Hematopoietic multipotent progenitor cell treated with erythropoietin and hydrocortisone succinate and interleukin-3 and kit ligand, for 8 days (in vitro differentiated cells): ENCODE measurements at regions not wholly inside any gene's neighbourhood (a gene's known extent, or its start where the extent isn't known, plus 50 kb on each side); places are given as distances from the start of the nearest gene placed in this dataset.

ENCODE experiments used
- DNase-seq: peaks from one replicate; pipeline ENCODE4 v3.0.0-alpha.2; 2015

DNA sequence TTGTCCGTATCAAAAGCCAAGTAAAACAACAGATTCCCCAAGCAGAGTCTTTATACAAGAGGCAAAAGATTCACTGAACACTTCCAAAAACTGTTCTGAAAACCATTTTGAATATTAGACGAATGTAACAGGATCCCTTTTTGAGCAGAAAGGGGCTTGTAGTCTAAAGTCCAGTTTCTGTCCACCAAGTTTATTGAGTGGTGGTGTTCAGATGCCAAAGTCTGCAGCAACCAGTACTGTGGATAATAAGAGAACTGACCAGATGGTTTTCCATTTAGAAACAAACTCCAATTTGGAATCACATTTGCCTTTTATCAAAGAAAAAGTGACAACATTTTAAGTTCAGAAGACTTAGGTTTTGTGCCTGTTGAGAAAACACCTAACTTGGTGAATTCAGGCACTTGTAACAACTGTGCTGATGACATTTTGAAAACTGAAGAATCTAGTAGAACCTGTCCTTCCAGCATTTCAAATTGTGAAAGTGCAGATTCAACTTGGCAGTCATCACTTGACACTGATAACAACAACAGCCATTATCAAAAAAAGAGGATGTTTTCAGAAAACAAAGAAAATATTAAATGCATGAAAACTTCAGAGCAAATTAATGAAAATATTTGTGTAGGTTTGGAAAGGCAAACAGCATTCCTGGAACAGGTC lies 217.1 kb downstream of the CSNK2A3 start:
- no peak for DNase-seq

DNA sequence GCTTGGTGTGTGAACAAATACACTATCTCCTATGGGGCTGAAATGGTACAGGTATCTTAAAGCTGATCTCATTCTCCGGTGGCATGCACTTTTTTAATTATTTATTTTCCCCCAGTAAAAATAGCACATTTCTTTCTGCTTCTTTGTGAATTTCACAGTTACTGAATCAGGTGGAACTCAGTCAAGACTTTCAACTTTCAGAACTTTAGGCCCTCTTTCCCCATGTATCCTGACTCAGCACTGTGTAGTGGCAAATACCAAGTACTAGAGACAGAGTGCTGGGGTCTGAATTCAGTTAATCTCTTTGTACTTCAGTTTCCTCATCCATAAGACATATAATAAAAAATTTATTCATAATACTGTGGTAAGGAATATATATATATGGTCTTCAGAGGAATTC lies 223.9 kb downstream of the CSNK2A3 start:
- no peak for DNase-seq

DNA sequence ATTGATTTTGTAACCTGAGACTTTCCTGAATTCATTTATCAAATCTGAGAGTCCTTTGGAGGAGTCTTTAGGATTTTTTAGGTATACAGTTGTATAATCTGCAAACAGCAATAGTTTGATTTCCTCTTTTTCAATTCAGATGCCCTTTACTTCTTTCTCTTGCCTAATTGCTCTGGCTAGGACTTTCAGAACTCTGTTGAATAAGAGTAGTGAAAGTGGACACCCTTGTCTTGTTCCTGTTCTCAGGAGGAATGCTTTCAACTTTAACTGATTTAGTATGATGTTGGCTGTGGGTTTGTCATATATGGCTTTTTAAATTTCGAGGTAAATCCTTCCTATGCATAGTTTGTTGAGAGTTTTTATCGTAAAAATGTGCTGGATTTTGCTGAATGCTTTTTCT lies 227.4 kb downstream of the CSNK2A3 start:
- no peak for DNase-seq

DNA sequence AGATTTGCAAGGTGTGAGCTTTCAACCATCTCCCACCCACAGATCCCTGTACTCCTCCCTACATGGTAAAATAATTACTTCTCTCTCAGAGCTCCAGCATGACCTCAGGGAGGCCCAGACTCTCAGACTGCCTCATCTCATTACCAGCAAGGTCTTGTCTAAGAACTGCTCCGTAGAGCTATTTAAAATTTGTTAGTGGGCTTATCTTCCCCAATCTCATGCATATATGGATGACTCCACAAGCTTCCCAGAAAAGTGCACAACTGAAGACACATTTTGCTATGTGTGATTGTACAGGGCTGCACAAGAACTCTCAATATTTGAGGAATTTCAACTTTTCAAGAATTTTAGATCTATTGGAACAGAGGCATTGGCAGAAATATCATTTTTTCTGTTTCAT lies 230.3 kb downstream of the CSNK2A3 start:
- no peak for DNase-seq

DNA sequence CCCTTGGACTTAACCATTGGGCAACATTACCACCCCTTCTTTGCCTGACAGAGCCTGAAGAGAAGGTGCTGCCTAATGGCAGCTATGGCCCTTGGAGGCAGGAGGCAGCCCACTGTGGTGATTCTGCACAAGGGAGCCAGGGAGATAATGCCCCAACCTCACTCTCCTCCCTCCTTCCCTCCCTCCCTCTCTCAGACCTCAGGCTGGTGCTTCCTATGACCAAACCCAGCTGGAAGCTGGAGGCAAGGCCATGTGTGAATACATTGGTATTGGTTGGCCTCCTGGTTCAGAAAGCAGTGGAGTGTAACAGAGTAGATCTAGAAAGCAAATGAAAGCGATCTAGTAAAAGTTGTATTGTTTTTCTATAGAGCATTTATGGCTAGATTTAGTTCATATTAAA lies 233.1 kb downstream of the CSNK2A3 start:
- no peak for DNase-seq

DNA sequence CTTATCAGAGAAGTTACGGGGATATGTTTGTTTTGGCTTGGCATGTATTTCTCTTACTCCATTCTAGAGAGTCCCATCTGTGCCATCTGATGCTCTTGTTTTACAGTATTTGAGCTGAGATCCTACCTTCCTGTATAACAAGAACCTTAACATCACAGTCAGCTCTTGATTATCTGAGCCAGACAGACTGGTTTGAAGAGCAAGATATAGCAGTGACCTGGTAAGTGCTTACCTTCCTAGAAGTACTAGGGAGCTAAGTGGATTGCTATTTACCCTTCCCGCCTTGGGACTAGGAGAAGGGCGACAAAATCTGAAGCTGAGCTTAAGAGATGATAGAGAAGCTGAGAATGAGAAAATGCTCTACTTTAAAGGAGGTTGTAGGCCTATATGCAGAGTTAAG lies 235.3 kb downstream of the CSNK2A3 start:
- no peak for DNase-seq

DNA sequence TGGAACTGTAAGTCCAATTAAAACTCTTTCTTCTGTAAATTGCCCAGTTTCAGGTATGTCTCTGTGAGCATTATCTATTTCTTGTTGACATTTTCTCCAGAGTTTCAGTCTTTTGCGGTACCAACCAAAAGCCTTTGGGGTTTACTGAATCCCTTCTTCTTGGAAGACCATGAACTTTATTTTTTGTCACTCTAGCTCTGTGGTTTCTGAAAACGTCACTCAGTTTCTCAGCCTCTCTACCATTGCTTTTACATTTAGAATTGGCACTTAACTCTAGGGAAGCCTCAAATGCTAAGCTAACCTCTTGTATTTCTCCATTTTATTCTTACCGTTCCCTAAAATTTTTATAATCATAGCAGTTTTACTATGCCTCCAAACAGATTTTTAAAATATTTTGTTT lies 237.6 kb downstream of the CSNK2A3 start:
- DNase-seq = no peak

DNA sequence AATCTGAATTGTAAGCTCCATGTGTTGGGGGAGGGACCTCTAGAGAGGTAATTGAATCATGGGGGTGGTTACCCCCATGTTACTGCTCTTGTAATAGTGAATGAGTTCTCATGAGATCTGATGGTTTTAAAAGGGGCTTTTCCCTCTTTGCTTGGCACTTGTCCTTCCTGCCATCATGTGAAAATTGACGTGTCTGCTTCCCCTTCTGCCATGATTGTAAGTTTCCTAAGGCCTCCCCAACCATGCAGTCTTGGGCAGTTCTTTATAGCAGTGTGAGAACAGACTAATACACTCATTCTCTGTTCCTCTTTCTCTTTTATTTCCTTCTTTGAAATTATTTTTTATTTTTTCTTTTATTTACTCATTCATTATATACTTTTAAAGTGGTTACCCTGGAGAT lies 239.4 kb downstream of the CSNK2A3 start:
- no peak for DNase-seq

DNA sequence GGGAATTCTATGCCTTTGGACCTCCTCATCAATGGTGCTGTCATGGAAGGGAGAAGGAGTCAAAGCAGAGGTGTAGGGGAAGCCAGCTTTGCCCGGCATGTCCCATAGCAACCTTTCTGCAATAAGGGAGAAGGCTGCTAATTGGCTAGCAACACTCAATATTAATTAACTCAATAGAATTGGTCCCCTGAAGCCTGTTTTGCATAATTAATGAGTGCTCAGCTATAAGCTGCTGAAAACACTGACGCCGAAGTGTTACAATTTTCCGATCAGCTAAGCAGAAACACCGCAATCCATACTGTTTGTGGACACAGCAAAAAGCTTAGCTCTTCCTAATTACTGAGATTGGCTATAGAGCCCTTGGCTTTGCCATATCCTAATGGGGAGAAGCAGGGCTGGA lies 245.0 kb downstream of the CSNK2A3 start:
- DNase-seq = no peak

DNA sequence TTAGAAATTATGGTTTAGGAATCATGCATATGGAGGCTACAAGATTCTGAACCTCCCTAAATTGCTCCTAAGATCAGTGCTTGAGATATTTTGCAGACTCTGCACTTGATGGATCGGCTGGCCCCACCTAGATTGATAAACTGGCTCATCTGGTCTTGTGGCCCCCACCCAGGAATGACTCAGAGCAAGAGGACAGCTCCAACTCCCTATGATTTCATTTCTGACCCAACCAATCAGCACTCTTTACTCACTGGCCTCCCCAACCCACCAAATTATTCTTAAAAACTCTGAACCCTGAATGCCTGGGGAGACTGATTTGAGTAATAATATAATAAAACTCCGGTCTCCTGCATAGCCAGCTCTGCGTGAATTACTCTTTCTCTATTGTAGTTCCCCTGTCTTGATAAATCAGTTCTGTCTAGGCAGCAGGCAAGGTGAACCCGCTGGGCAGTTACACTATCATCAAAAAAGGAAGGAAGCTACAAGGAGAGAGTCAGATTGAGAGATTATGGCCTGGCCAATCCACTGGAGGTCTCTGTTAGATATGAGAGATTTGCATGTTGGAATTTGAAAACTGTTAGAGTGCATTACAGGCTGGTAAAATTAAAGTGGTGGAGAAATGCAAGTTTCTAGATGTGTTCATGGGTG lies 245.8 kb downstream of the CSNK2A3 start:
- DNase-seq = no peak

DNA sequence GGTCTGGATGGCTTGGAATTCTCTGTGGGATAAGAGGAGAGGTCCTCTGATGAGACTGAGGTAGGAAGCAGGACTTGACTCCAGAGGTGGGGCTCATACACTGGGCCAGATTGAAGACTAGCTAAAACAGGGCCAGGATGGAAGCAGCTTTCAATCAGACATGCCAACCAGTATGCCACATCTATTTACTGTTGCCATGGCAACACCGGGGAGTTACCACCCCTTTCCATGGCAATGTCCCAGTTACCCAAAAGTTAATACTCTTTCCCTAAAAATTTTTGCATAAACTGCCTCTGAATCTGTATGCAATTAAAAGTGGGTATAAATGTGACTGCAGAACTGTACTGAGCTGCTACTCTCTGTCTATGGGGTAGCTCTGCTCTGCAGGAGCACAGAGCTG lies 247.5 kb upstream of the ZBED5 start:
- DNase-seq = no peak

DNA sequence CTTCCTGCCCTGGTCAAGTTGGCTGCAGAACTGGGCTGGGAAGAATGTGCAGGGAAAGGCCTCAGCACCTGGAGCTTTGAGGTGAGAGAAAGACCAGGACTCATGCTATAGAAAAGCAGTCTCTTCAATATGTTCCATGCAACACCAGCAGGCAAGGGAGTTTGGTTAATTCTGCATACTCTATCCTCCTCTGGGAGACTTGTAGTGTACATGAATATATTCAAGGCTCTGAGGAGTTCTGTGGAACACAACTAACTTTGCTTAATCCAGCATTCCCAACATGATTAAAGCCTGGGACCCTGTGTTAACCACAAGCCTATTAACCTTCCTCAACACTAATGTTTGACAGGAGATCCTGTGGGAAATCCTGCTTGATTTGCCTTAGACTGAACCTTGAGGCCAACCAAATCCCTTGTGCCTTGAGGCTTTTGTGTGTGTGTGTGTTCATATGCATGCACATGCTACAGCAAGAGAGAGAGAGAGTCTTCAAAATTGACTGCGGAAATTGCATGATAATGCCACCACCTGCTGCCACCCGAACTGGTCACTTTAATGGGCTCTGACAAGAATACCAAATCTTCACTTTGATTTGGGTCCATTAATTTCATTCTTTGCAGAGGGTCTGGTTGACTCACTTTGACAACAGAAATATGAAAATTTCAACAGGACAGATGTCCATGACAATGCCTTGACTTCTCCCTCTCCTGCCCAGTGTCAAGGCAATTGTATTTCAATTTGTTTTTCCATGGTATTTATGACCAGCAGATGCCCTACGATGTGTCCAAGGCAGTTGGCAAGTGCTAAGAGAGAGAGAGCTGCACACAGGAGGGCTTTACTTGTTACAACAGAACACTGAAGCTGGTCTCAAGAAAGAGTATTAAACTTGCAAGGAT lies 238.2 kb upstream of the ZBED5 start:
- DNase-seq = no peak

DNA sequence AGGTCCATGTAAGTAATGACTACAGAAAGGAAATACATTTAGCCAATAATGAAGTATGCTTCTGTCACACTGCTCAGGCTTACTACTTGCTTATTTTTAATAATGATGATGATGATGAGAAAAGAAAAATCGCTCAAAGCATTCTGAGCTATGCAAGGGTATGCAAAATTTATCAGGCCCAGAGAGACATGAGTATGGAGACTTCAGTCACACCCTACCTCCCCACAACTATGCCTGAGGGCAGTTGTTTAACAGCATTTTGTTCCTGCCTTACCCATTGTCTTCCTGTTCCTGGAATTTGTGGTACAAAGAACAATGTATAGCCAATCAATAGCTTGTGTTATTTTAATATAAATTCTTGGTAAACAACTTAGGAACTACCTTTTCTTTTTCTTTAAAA lies 232.6 kb upstream of the ZBED5 start:
- DNase-seq = no peak

DNA sequence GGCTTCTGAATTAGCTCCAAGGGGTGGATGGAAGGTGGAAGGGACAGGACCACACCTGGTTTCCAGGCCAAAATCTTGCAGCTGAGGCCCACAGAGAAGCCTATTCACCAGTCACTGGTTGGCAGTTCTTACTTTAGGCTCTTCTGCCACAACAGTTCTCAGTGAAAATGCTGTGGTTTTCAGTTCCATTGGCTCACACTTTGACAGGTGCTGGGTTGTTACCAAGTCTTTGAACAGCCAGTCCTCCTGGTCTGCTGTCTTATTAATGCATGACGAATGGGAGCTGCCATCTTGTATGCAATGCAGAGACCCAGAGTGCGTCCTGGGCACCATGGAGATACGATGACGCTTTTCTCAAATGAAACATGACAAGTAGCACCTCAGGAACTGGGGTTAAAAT lies 232.0 kb upstream of the ZBED5 start:
- DNase-seq = no peak

DNA sequence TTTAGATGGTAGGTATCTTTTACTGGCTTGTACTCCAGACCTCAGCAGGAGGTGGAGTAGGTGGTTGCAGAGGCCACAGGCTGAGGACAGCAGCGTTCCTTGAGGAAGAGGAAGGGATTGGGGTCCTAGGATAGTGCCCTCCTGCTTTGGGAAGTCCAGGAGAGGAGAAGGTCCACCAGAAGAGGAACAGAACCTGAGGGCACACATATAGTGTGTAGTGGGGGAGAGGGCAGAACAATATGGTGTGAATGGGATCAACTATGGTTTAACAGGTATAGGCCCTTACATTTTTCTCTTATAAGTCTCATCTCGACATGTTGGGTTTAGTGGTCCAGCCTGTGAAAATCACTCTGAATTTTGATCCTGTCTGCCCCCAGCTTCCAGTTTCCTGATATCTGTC lies 229.1 kb upstream of the ZBED5 start:
- DNase-seq = no peak

DNA sequence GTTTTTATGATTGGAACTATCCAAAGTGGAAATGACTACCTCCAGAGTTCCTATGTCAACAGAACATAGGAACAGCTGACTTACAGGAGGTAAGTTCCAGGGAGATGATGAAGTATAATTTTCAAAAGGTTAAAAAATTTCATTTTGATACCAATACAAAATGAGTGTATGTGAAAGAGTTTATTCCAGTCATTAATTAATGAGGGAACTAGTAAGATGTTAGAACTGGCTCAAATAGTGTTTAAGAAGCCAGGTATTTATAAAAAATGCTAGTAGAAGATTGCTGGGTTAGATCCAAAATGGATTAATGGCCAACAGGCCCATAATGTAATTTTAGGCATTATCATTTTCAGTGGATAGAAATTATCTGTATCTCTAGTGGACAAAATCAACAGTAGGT lies 227.7 kb upstream of the ZBED5 start:
- DNase-seq = no peak

DNA sequence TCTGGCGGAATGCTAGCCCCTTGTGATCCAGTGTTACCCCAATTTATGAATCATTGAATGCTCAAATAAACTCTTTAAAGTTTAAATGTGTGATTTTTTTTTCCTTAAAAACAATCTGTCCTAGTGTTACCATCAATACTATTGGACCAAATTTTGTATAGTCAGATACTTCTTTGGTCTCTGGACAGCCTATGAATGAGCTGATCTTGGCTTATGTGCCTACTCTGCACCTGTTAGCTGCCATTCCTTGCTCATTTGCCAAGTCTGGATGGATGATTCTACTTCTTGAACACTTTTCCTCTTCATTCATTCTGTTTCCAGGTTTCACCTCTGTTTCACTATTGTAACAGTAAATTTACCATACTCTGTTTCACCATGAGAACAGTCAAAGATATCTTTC lies 226.5 kb upstream of the ZBED5 start:
- DNase-seq = no peak

DNA sequence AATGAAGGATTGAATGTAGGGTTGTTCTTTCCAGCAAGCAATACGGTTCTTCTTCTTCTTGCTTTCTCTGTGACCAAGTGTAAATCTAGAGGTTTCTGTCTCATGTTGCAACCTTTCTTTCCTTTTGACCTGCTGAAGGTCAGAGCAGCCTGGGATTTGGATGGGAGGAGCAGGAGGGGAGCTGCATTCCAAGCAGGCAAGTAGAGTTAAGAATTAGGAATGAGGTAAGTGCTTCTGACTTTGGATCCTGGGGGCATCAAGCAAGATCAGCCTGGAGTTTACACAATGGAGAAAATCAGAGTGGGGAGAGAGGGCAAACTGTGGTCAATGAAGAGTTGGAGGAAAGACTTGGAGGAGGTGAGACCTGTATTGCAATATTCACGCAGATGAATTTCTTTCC lies 225.6 kb upstream of the ZBED5 start:
- no peak for DNase-seq

DNA sequence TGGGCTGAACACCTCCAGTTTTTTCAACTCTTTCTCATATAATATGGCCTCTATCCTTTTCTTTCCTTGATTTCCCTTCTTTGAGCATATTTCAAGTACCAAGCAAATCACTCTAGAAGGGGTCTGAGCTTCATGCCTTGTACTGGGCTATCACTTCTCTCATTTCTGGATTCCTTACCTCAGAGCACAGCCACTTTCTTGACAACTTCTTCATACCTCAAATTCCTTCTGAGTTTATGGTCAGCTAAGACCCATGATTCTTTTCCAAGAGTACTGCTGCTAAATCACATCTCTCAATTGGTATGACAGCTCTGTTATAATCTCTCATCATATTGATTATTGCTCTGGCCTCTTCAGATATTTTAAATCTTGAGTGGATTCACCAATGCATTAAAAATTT lies 224.8 kb upstream of the ZBED5 start:
- no peak for DNase-seq

DNA sequence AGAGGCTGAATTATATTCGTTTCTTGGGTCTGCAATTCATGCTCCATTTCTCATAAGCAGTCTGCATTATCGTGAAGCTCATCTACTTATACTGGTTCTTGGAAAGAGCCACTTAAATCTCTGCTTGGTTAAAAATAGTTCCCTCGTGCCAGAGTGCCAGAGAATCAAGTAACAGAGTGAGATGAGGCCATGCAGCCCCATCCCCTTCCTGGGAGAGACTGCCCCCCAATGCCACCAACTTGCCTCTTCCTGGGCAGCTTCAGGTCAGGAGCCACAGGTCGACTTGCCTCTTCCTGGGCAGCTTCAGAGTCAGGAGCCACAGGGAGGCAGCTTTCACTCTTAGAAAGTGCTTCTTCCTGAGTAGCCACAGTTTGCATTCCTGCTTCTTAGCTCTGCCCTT lies 223.9 kb upstream of the ZBED5 start:
- no peak for DNase-seq

DNA sequence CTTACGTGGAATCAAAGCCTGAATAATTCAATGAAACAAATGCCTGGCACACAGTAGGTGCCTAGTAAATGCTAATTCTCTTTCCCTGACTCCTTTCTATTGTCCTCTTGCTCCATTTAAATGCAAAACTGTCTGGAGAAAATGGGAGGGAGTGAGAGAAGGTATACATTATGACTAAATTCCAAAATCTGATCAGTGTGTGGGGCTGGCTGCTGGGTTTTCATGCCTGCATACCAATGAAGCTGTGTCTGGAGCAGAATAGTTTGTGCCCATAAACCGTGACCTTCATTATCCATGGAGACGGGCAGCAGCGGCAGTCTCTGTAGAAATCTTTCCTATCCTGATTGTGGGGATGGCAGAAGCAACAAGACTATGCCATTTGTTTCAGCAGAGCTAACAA lies 223.4 kb upstream of the ZBED5 start:
- DNase-seq = no peak

DNA sequence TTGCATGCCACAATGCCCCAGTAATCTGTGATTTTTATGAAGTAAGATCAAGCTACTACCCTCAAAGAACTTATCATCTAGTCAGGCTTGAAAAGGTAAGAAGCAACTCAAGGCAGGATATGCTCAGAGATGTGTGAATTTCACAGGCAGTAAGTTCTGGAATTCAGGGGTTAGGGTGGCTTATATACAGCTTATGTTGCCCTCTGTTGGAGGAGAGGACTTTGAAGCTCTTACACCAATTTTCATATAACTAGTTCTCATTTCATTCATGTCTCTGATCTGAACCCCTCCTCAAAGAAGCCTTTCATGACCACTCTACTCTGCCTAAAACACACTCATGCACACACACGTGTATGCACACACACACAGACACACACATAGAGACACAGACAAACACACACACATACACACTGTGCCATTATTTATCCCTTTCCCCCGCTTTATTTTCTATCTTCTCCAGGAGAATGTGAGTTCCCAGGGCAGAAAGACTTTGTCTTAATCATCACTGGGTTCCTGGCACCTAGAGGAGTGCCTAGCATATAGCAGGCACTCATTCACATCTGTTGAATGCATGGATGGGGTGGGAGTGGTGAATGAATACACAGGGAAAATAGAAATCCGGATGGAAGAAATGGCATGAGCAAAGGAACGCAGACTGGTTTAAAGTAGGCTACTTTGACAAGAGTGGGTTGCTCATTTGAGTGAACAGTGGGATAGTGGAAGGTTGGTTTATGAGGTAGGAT lies 220.7 kb upstream of the ZBED5 start:
- DNase-seq = no peak

DNA sequence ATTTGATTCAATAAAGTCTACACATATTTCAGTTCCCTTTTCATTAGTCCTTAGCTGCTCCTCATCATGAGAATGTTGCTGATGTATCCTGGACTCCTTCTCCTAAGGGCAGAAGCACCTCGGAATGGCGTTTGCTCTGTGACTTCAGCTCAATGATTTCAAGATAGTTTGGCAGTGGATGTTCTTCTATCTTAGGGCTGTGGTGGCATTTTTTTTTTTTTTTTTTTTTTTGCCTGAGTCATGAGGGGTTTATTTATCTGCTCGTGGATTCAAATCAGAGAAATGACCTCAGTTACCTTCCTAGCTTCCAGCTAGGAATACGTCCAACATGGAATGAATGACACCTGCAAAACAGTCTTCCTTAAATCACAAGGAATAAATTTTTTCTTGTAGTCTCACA lies 220.0 kb upstream of the ZBED5 start:
- no peak for DNase-seq

DNA sequence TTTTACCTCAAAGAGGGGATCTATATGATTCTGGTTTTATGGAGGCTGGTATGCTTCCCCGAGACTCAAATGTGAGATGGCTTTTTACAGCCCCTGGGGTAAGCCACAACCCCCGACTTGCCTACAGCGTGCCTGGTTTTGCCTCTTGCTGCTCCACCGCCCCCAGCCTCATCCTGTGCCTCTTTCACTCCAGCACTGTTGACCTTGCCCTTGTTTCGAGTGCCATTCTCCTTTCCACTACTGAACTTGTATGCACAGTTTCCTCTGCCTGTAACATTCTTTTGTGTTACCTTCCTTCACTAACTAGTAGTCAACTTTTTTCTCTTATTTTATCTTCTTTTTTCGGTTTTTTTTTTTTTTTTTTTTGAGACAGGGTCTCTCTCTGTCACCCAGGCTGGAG lies 219.0 kb upstream of the ZBED5 start:
- no peak for DNase-seq
